Astrocyte of the spinal cord (primary cell): ENCODE measurements at regions not wholly inside any gene's neighbourhood (a gene's known extent, or its start where the extent isn't known, plus 50 kb on each side); places are given as distances from the start of the nearest gene placed in this dataset.

Source experiments
- DNase-seq: peaks from one replicate; pipeline ENCODE4 v3.0.0; 2011; ENCODE audit warnings: low read depth, low spot score
- H3K4me3 ChIP-seq: 2 replicates; pipeline ENCODE4 v1.5.1; 2011; ENCODE audit warnings: low read depth, mild to moderate bottlenecking, low read length, moderate library complexity
- in situ Hi-C: cut with HindIII; loops from 2 replicates; pipeline ENCODE4 v1.10.0; 2017; ENCODE audit warnings: low sequenced_read_pairs
- TF ChIP-seq, protein P1 (sequence below): IDR thresholded peaks from 2 replicates; pipeline ENCODE4 v1.5.1; 2012; ENCODE audit warnings: low read depth, mild to moderate bottlenecking, low read length, inconsistent platforms

DNA sequence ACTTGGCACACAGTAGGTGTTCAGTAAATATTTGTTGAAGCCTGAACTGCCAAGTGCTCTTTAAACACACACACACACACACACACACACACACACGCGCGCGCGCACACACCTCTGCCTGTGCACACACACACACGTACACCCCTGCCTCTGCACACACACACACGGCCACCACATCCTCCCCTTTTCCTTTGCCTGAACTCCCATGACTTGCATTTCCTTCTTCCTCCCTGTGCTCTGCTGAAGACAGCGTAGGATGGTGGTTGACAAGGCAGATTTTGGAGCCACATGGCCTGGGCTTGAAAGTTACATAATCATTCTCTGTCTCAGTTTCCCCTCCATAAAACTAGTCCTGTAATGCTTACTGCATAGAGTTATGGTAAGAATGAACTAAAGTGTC lies 712.3 kb downstream of the PTPRU start:
- in situ Hi-C loops, result no loop called here
- DNase-seq, result no peak
- H3K4me3 ChIP-seq, result no peak overlapping the region
- TF ChIP-seq, protein P1, sequence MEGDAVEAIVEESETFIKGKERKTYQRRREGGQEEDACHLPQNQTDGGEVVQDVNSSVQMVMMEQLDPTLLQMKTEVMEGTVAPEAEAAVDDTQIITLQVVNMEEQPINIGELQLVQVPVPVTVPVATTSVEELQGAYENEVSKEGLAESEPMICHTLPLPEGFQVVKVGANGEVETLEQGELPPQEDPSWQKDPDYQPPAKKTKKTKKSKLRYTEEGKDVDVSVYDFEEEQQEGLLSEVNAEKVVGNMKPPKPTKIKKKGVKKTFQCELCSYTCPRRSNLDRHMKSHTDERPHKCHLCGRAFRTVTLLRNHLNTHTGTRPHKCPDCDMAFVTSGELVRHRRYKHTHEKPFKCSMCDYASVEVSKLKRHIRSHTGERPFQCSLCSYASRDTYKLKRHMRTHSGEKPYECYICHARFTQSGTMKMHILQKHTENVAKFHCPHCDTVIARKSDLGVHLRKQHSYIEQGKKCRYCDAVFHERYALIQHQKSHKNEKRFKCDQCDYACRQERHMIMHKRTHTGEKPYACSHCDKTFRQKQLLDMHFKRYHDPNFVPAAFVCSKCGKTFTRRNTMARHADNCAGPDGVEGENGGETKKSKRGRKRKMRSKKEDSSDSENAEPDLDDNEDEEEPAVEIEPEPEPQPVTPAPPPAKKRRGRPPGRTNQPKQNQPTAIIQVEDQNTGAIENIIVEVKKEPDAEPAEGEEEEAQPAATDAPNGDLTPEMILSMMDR, result no peak

GRCh38 chr1:29946057-29946456 lies 709.7 kb downstream of the PTPRU start:
- H3K4me3 ChIP-seq, result no peak overlapping the region
- TF ChIP-seq, protein P1, result no peak
- no peak for DNase-seq
- in situ Hi-C loops, result no loop called here

DNA sequence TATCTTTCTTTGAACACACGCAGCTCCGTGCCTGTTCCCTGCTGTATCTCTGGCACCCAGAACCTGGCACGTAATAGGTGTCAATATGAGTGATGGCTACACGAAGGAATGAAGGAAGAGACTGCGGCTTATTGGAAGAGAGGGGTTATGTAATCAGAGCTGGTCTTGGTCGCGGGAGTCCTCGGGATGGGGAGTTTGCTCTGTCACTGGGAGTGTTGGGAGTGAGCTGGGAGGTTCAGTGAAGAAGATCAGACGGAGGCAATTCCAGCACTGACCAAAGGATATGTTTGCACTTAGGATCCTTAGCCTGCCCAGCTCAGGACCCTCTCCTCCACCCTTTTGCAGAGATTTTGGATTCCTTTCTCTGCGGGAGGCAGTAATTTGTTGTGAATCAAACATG lies 709.1 kb downstream of the PTPRU start:
- DNase-seq, result no peak
- H3K4me3 ChIP-seq, result no peak overlapping the region
- TF ChIP-seq, protein P1, result no peak
- in situ Hi-C loops, result no loop called here

GRCh38 chr1:29944253-29944905 lies 708.1 kb downstream of the PTPRU start:
- DNase-seq, result no peak
- in situ Hi-C loops, result no loop called here
- no peak overlapping the region for H3K4me3 ChIP-seq
- TF ChIP-seq, protein P1, result no peak

GRCh38 chr1:29943034-29943433 lies 706.7 kb downstream of the PTPRU start:
- H3K4me3 ChIP-seq, result no peak overlapping the region
- TF ChIP-seq, protein P1, result no peak
- no peak for DNase-seq
- in situ Hi-C loops, result no loop called here

DNA sequence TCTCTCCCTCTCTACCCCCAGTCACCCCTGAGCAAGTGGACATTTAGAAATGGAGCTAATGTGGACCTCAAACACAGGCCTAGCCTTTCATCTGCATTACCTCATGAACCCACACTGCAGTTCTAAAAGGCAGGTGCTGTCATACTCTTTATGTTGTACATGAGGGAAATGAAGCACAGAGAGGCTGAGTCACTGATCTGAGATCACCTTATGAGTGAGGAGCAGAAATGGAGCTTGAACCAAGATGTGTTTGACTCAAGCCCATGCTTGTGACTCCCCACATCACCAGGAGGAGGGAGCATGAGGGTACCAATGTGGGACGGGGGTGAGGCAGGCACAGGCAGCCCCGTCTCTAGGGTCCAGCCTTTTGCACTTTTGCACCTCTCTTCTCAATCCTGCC lies 702.8 kb downstream of the PTPRU start:
- in situ Hi-C loops, result no loop called here
- no peak for DNase-seq
- H3K4me3 ChIP-seq, result no peak overlapping the region
- TF ChIP-seq, protein P1, result no peak
